GM19395 (cell line): ENCODE measurements at regions not wholly inside any gene's neighbourhood (a gene's known extent, or its start where the extent isn't known, plus 50 kb on each side); places are given as distances from the start of the nearest gene placed in this dataset.
"Not testable (repeated sequence)": the region's sequence is repeated elsewhere in the genome, so short reads cannot be mapped to it uniquely, and the experiment has no call there.

Experiments used
- ATAC-seq: cut with Tn5 transposase; IDR thresholded peaks from one replicate; pipeline ENCODE4 v1.9.1; 2021; ENCODE audit warnings: mild to moderate bottlenecking, moderate library complexity; ENCODE audit not compliant: unreplicated experiment

GRCh38 chr4:174401471-174402130, 117.9 kb downstream of the CEP44 start:
- no peak for ATAC-seq

GRCh38 chr4:174400603-174401302, 117.0 kb downstream of the CEP44 start:
- not testable (repeated sequence) for ATAC-seq

DNA sequence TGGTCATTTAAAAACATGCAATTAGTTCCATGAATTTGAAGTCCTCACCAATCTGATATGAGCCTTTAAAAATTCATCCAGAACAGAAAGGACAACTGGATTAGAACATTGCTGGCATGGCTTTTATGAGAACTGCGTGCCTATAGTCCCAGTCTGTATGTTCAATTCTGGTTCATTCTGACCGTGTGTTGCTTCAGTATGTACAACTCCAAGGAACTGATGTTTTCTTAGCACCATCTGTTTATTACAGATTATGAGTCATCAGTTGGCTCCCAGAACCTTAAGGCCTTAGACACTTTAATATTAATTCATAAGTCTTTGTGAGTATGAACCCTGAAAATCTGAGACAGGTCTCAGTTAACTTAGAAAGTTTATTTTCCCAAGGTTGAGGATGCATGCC, 115.0 kb downstream of the CEP44 start:
- no peak for ATAC-seq

- ATAC-seq: no peak
Measured at GRCh38 chr4:174397366-174398155, 113.8 kb downstream of the CEP44 start.

DNA sequence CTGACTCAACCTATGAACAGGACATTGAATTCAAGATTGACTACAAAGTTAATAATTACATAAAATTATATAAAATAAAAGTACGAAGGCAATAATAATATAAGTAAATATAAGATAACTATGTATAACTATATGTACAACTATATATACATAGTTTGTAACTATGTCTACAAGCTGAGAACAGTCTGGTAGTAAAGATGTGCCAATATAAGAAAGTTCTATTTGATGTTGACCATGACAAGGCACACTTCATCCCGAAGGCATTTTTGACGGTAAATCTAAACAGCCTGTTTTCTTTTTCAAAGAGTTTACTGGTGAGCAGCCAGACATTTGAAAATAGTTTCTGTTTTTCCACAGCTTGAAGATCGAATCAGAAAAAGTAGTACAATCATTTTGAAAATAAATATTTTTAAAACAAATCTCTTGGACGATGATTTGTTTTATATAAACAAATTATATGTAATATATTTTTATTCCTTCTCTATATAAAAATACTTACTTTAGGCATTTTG, 112.9 kb downstream of the CEP44 start:
- no peak for ATAC-seq

- ATAC-seq: no peak
Measured at GRCh38 chr4:174394915-174395314, 111.2 kb downstream of the CEP44 start.

DNA sequence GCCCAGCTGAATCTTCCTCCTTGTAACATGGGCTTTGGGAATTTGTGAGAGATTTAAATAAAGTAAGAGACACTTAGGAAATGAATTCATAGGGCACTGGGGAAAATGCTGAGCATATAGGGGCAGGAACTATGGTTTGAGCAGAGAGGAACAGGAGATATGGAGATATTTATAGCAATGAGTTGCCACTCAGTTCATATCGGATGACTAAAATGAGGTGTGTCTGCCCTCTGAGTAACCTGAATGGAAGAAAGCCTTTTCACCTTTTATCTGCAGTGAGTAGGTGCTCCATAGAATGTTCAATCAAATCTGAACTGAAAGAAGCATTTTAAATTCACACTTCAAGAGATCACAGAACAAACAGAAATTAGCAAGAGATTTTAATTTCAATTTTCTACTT, 105.7 kb downstream of the CEP44 start:
- ATAC-seq: no peak

GRCh38 chr4:174388461-174389145, 104.9 kb downstream of the CEP44 start:
- ATAC-seq: no peak

- no peak for ATAC-seq
Measured at GRCh38 chr4:174387721-174388120, 104.0 kb downstream of the CEP44 start.

DNA sequence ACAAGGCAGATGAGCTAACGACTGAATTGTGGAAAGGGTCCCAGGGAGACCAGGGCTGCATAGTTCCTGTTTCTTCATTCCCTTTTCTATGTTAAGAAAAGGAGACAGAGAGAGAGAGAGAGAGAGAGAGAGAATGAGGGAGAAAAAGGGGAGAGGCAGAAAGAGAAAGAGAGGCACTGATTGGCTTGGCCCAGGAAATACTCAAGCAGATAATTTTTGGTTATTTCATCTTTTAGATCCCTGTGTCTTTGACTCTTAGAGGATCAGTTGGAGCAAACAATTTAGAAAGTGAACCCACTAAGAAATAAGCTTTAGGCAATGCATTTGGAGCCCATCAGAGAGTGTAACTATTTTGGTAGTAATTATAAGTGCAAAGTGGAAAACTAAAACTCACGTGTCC, 103.4 kb downstream of the CEP44 start:
- no peak for ATAC-seq

DNA sequence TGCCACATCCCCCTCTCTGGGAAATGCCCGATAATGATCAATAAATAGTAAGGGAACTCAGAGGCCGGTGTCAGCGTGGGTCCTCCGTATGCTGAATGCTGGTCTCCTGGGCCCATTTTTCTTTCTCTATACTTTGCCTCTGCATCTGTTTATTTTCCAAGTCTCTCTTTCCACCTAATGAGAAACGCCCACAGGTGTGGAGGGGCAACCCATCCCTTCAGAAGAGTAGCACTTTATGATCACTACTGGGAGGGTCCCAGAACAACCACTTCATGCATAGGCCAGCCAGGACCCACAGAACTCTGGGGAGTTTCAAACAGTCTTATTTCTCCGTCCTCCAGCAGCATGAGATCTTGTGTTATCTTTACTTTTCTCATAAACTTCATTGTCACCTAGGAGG, 100.1 kb downstream of the CEP44 start:
- ATAC-seq: no peak

DNA sequence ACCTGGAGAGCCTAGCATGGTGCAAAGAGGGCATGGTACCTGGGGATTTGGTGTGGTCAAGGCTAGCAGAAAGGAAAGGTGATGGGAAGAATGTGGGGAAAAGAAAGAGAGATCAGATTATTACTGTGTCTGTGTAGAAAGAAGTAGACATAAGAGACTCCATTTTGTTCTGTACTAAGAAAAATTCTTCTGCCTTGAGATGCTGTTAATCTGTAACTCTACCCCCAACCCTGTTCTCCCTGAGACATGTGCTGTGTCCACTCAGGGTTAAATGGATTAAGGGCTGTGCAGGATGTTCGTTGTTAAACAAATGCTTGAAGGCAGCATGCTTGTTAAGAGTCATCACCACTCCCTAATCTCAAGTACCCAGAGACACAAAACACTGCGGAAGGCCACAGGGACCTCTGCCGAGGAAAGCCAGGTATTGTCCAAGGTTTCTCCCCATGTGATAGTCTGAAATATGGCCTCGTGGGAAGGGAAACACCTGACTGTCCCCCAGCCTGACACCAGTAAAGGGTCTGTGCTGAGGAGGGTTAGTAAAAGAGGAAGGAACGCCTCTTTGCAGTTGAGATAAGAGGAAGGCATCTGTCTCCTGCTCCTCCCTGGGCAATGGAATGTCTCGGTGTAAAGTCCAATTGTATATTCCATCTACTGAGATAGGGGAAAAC, 99.4 kb downstream of the CEP44 start:
- ATAC-seq: not testable (repeated sequence)
